ENCODE measurements at regions not wholly inside any gene's neighbourhood (a gene's known extent, or its start where the extent isn't known, plus 50 kb on each side); places are given as distances from the start of the nearest gene placed in this dataset.

- H3K9me3 ChIP-seq: peaks cover 0 to 6% (median 2%) of the 10 kb centered on the region in 4 donors
- WGBS: 89% methylated on average over 9 of the region's 9 CpGs
- TF ChIP-seq POLR2A (IDR thresholded peaks at IDR 0.05; ENCODE audit: low read depth): no peak
- no peak for TF ChIP-seq CTCF (IDR thresholded peaks at IDR 0.05)
- TF ChIP-seq EP300 (IDR thresholded peaks at IDR 0.05): no peak
- TF ChIP-seq POLR2AphosphoS5 (IDR thresholded peaks at IDR 0.05): no peak
- no peak for DNase-seq (ENCODE audit: extremely low spot score)
- intact Hi-C loops (cut with DNase I): no loop called here
- H3K4me3 ChIP-seq: no peak overlapping the region
- no peaks in the 10 kb centered on the region for H3K36me3 ChIP-seq
- no peak overlapping the region for H3K27ac ChIP-seq (replicated peaks in 1 of 4)
- peaks cover 0 to 4% (median 0%) of the 10 kb centered on the region in 4 donors for H3K27me3 ChIP-seq
- H3K4me1 ChIP-seq: no peaks in the 10 kb centered on the region
Measured at GRCh38 chr2:3138621-3139020, 239.0 kb downstream of the EIPR1 start.

GRCh38 chr2:3137651-3138300, 239.8 kb downstream of the EIPR1 start:
- H3K4me3 ChIP-seq: no peak overlapping the region
- intact Hi-C loops (cut with DNase I): no loop called here
- H3K9me3 ChIP-seq: peaks cover 0 to 10% (median 2%) of the 10 kb centered on the region in 4 donors
- no peaks in the 10 kb centered on the region for H3K4me1 ChIP-seq
- WGBS: 89% methylated on average over 5 of the region's 5 CpGs
- TF ChIP-seq POLR2A (IDR thresholded peaks at IDR 0.05; ENCODE audit: low read depth) (no peak), CTCF (IDR thresholded peaks at IDR 0.05) (no peak), EP300 (IDR thresholded peaks at IDR 0.05) (no peak), POLR2AphosphoS5 (IDR thresholded peaks at IDR 0.05) (no peak)
- H3K27ac ChIP-seq (replicated peaks in 1 of 4): no peak overlapping the region
- DNase-seq (ENCODE audit: extremely low spot score): no peak
- H3K27me3 ChIP-seq: peaks cover 0 to 5% (median 0%) of the 10 kb centered on the region in 4 donors
- H3K36me3 ChIP-seq: no peaks in the 10 kb centered on the region

- Histone ChIP-seq H3K36me3 (no peaks in the 10 kb centered on the region), H3K9me3 (peaks cover 0 to 10% (median 2%) of the 10 kb centered on the region in 4 donors), H3K4me1 (no peaks in the 10 kb centered on the region), H3K4me3 (no peak overlapping the region), H3K27ac (replicated peaks in 1 of 4) (no peak overlapping the region), H3K27me3 (peaks cover 0 to 21% (median 2%) of the 10 kb centered on the region in 4 donors)
- DNase-seq (ENCODE audit: extremely low spot score): no peak
- TF ChIP-seq EP300 (IDR thresholded peaks at IDR 0.05) (no peak), POLR2A (IDR thresholded peaks at IDR 0.05; ENCODE audit: low read depth) (no peak), CTCF (IDR thresholded peaks at IDR 0.05) (no peak)
- WGBS: 92% methylated on average over 5 of the region's 5 CpGs
- intact Hi-C loops (cut with DNase I): no loop called here
Measured at GRCh38 chr2:3135676-3136075, 241.9 kb downstream of the EIPR1 start.

- WGBS: 97% methylated on average over 14 of the region's 14 CpGs
- Histone ChIP-seq H3K27ac (replicated peaks in 1 of 4) (no peak overlapping the region), H3K27me3 (peaks cover 0 to 29% (median 2%) of the 10 kb centered on the region in 4 donors), H3K9me3 (peaks cover 0 to 10% (median 2%) of the 10 kb centered on the region in 4 donors), H3K4me3 (no peak overlapping the region), H3K4me1 (no peaks in the 10 kb centered on the region), H3K36me3 (no peaks in the 10 kb centered on the region)
- TF ChIP-seq POLR2AphosphoS5 (IDR thresholded peaks at IDR 0.05) (no peak), POLR2A (IDR thresholded peaks at IDR 0.05; ENCODE audit: low read depth) (no peak), EP300 (IDR thresholded peaks at IDR 0.05) (no peak), CTCF (IDR thresholded peaks at IDR 0.05) (no peak)
- intact Hi-C loops (cut with DNase I): no loop called here
- no peak for DNase-seq (ENCODE audit: extremely low spot score)
Measured at GRCh38 chr2:3134026-3134571, 243.5 kb downstream of the EIPR1 start.
